ENCODE measurements at regions not wholly inside any gene's neighbourhood (a gene's known extent, or its start where the extent isn't known, plus 50 kb on each side); places are given as distances from the start of the nearest gene placed in this dataset.

DNA sequence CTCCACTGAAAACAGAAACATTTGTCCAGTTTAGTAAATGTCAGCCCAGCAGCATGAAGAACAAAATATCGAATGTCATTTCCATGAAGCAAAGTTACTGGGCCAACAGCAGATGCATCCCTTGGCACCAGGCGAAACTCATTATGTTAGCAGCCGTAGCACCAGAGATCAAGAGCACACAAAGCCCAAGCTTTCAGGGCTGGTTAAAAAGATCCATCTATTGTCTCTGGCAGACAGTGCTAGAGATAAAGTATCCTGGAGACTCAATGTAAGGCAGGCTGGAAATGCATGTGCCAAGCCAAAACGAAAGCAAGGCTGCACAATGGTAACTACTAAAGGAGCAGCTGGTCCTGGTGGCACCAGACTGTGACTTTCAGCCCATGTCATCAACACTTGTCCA is 120.3 kb upstream of the PLEKHG7 start:
- H3K36me3 ChIP-seq (ENCODE audit: insufficient read depth, low read length, poor library complexity, severe bottlenecking), result no peaks in the 10 kb centered on the region
- intact Hi-C loops (cut with micrococcal nuclease; ENCODE audit: unreplicated experiment), result no loop called here
- BruUV-seq (replicated peaks), result no TSS peak
- TF ChIP-seq, protein P1, sequence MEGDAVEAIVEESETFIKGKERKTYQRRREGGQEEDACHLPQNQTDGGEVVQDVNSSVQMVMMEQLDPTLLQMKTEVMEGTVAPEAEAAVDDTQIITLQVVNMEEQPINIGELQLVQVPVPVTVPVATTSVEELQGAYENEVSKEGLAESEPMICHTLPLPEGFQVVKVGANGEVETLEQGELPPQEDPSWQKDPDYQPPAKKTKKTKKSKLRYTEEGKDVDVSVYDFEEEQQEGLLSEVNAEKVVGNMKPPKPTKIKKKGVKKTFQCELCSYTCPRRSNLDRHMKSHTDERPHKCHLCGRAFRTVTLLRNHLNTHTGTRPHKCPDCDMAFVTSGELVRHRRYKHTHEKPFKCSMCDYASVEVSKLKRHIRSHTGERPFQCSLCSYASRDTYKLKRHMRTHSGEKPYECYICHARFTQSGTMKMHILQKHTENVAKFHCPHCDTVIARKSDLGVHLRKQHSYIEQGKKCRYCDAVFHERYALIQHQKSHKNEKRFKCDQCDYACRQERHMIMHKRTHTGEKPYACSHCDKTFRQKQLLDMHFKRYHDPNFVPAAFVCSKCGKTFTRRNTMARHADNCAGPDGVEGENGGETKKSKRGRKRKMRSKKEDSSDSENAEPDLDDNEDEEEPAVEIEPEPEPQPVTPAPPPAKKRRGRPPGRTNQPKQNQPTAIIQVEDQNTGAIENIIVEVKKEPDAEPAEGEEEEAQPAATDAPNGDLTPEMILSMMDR (conservative IDR thresholded peaks at IDR 0.05; ENCODE audit: low read depth, low read length), result no peak
- TF ChIP-seq EZH2 (IDR thresholded peaks at IDR 0.05; ENCODE audit: borderline replicate concordance, low read depth, low read length, poor library complexity, severe bottlenecking), result no peak
- H3K4me3 ChIP-seq (ENCODE audit: low read depth, low read length, poor library complexity, severe bottlenecking), result no peak overlapping the region
- ChIA-PET CTCF (no interaction called here), POLR2A (ENCODE audit: low non-redundant PET) (no interaction called here)
- no peak for DNase-seq (ENCODE audit: low spot score)
- no peaks in the 10 kb centered on the region for H3K9me3 ChIP-seq (ENCODE audit: low read depth, low read length, poor library complexity, severe bottlenecking)
- no peaks in the 10 kb centered on the region for H3K27me3 ChIP-seq (replicated peaks; ENCODE audit: insufficient read depth, low read depth, low read length, poor library complexity)
- H3K4me1 ChIP-seq (ENCODE audit: insufficient read depth, low read length, poor library complexity, severe bottlenecking), result no peaks in the 10 kb centered on the region
- no peak overlapping the region for H3K27ac ChIP-seq (ENCODE audit: low read depth, low read length, poor library complexity, severe bottlenecking)

DNA sequence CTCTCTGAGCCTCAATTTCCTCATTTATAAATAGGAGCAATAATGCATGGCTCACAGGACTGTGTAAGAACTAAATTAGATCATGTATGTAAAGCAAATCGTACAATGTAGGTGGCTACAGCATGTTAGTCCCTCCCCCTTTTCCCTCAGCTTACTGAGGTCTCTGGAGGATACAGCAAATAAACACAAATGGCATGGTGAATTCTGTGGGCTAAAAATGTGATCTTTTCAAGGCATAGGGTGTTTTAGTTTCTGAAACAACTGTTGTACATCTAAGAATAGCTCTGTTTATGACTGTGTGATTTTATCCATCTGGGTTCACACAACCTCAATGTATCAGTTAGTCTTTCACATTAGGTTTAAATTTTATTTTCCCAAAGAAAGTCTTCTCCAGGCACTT is 121.2 kb upstream of the PLEKHG7 start:
- H3K9me3 ChIP-seq (ENCODE audit: low read depth, low read length, poor library complexity, severe bottlenecking), result no peaks in the 10 kb centered on the region
- no peaks in the 10 kb centered on the region for H3K27me3 ChIP-seq (replicated peaks; ENCODE audit: insufficient read depth, low read depth, low read length, poor library complexity)
- H3K36me3 ChIP-seq (ENCODE audit: insufficient read depth, low read length, poor library complexity, severe bottlenecking), result no peaks in the 10 kb centered on the region
- no peaks in the 10 kb centered on the region for H3K4me1 ChIP-seq (ENCODE audit: insufficient read depth, low read length, poor library complexity, severe bottlenecking)
- intact Hi-C loops (cut with micrococcal nuclease; ENCODE audit: unreplicated experiment), result no loop called here
- no peak for TF ChIP-seq EZH2 (IDR thresholded peaks at IDR 0.05; ENCODE audit: borderline replicate concordance, low read depth, low read length, poor library complexity, severe bottlenecking)
- TF ChIP-seq, protein P1 (conservative IDR thresholded peaks at IDR 0.05; ENCODE audit: low read depth, low read length), result no peak
- POLR2A ChIA-PET (ENCODE audit: low non-redundant PET), result no interaction called here
- no peak for DNase-seq (ENCODE audit: low spot score)
- no peak overlapping the region for H3K27ac ChIP-seq (ENCODE audit: low read depth, low read length, poor library complexity, severe bottlenecking)
- H3K4me3 ChIP-seq (ENCODE audit: low read depth, low read length, poor library complexity, severe bottlenecking), result no peak overlapping the region
- BruUV-seq (replicated peaks), result no TSS peak
- CTCF ChIA-PET, result no interaction called here

DNA sequence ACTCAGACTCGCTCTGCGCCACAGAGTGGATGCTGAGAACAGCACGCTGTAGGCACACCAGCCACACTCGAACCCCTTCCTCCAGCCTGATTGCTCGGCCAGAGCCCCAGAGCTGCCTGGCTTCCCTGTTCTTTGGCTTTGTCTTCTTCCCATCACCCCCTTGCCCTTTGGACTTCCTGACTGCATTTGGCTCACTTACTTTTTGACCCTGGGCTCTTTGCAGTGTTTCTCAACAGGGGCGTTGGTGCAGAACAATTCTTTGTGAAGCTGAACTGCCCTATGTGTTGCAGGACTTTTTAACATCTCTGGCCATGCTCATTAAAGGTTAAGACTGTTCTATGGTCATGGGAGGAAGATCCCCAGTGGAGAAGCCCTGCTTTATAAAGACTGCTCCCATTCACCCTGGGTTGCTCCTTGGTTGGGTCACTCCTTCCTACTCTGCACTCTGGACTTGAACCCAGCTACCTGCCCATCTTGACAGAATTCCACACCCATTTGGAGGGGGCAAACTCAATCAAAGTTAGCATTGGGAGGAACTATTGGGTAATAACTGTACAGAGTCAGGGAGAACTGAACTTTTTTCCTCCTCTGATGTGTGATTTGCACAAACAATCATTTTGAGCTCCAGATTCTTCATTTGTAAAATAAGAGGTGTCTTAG is 127.7 kb upstream of the PLEKHG7 start:
- no peak for TF ChIP-seq EZH2 (IDR thresholded peaks at IDR 0.05; ENCODE audit: borderline replicate concordance, low read depth, low read length, poor library complexity, severe bottlenecking)
- ChIA-PET CTCF (no interaction called here), POLR2A (ENCODE audit: low non-redundant PET) (no interaction called here)
- intact Hi-C loops (cut with micrococcal nuclease; ENCODE audit: unreplicated experiment), result loop anchor here (5.0 kb wide), 2 partner anchors 77 to 998 kb away; no protein-coding TSS in a partner anchor
- no peaks in the 10 kb centered on the region for H3K4me1 ChIP-seq (ENCODE audit: insufficient read depth, low read length, poor library complexity, severe bottlenecking)
- H3K9me3 ChIP-seq (ENCODE audit: low read depth, low read length, poor library complexity, severe bottlenecking), result no peaks in the 10 kb centered on the region
- H3K36me3 ChIP-seq (ENCODE audit: insufficient read depth, low read length, poor library complexity, severe bottlenecking), result no peaks in the 10 kb centered on the region
- BruUV-seq (replicated peaks), result no TSS peak
- DNase-seq (ENCODE audit: low spot score), result no peak
- H3K27me3 ChIP-seq (replicated peaks; ENCODE audit: insufficient read depth, low read depth, low read length, poor library complexity), result no peaks in the 10 kb centered on the region
- no peak overlapping the region for H3K4me3 ChIP-seq (ENCODE audit: low read depth, low read length, poor library complexity, severe bottlenecking)
- H3K27ac ChIP-seq (ENCODE audit: low read depth, low read length, poor library complexity, severe bottlenecking), result no peak overlapping the region

Data from A673 (cell line).